ENCODE measurements at regions not wholly inside any gene's neighbourhood (a gene's known extent, or its start where the extent isn't known, plus 50 kb on each side); places are given as distances from the start of the nearest gene placed in this dataset.

DNA sequence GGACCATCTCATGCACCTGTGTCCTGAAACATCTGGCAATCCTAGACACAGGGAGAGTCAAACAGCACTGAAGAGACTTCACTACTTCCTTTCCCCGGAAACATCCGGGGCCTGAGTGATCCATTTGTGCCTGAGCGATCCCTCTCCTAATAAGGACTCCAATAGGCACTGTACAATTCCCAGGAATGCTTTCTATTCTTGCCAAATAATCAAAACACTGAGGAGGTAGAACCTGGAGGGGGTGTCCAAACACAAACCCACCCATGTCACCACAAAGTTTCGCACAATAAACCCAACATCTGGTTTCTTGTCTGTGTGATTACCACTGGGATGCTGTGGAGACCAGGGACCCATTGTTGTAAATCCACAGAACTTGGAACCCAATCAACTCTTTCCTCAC is 205.0 kb downstream of the OPA1 start:
- in situ Hi-C loops (cut with HindIII; ENCODE audit: low sequenced_read_pairs), result no loop called here
- H3K4me3 ChIP-seq (ENCODE audit: low read depth, low read length), result no peak overlapping the region
- TF ChIP-seq, protein P1, sequence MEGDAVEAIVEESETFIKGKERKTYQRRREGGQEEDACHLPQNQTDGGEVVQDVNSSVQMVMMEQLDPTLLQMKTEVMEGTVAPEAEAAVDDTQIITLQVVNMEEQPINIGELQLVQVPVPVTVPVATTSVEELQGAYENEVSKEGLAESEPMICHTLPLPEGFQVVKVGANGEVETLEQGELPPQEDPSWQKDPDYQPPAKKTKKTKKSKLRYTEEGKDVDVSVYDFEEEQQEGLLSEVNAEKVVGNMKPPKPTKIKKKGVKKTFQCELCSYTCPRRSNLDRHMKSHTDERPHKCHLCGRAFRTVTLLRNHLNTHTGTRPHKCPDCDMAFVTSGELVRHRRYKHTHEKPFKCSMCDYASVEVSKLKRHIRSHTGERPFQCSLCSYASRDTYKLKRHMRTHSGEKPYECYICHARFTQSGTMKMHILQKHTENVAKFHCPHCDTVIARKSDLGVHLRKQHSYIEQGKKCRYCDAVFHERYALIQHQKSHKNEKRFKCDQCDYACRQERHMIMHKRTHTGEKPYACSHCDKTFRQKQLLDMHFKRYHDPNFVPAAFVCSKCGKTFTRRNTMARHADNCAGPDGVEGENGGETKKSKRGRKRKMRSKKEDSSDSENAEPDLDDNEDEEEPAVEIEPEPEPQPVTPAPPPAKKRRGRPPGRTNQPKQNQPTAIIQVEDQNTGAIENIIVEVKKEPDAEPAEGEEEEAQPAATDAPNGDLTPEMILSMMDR (IDR thresholded peaks at IDR 0.05; ENCODE audit: low read depth, low read length), result no peak
- no peak for DNase-seq (ENCODE audit: low read depth, low spot score)

DNA sequence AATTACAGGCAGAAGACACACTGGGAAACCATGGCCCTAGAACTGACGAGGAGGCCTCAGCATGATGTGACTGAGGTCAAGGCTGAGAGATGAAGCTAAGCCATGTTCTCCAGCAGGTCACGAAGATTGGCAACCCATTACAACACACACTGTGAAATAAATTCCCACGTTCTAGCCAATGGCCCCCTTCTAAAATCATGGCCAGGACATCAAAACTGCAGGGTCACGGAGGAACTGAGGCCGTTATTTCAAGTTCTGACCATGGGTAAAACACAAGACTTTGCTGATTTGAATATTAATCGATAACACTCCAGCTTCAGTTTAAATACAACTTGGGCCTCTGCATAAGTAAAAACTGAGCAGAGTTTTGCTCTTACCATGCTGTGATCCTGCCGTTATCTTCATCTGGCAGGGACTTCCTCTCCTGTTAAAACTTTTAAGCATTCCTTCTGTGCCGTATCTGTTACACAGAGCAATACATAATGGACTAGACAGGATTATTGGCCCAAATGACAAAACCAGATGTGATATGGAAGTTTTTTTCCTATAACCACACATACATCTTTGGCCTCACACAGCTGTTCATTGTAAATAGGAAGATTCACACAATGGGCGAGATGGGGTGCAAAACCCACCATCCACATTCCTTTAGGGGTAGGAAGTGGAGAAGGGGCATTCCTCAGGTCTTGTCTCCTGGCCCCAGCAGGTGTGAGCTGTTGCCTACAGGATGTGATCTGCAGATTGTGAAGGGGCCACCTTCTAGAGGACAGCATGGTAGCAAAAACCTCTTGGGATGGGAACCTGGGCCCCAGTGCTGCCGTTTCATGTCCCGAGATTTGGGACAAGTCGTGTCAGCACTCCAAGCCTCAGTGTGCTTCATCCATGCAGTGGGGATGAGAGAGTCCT is 207.4 kb downstream of the OPA1 start:
- DNase-seq (ENCODE audit: low read depth, low spot score), result no peak
- in situ Hi-C loops (cut with HindIII; ENCODE audit: low sequenced_read_pairs), result no loop called here
- no peak overlapping the region for H3K4me3 ChIP-seq (ENCODE audit: low read depth, low read length)
- TF ChIP-seq, protein P1 (IDR thresholded peaks at IDR 0.05; ENCODE audit: low read depth, low read length), result no peak

DNA sequence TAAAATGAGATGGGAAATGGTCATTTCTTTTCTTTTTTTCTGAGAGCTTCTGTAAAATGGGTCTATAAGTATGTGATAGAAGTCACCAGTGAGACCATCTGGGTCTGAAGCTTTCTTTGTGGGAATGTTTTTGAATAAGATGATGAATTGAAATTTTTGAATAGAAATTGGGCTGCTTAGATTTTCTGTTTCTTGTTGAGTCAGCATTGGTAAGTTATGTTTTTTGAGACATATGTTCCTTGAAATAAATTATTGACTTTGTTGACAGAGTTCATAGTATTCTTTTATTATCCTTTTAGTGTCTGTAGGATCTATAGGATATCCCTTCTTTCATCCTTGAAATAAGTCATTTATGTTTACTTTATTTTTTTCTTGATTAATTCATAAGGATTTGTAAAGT is 208.1 kb downstream of the OPA1 start:
- in situ Hi-C loops (cut with HindIII; ENCODE audit: low sequenced_read_pairs), result no loop called here
- no peak overlapping the region for H3K4me3 ChIP-seq (ENCODE audit: low read depth, low read length)
- DNase-seq (ENCODE audit: low read depth, low spot score), result no peak
- TF ChIP-seq, protein P1 (IDR thresholded peaks at IDR 0.05; ENCODE audit: low read depth, low read length), result no peak

DNA sequence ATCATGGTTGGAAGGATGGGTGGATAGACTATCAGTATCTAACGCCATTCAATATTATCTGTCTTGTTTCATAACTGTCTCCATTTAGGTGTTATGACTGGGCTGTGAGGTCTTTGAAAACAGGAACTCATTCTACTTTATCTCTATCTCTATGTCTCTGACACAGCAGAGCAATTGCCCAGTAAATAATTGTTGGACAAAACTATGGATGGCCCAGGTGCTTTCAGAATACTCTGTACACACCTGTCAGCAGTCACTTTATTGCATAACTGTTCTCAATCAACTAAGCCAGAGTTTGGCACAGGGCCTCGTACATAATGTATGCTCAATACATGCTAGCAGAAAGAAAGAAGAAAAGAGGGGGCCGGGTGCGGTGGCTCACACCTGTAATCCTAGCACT is 210.3 kb downstream of the OPA1 start:
- no peak for DNase-seq (ENCODE audit: low read depth, low spot score)
- in situ Hi-C loops (cut with HindIII; ENCODE audit: low sequenced_read_pairs), result no loop called here
- H3K4me3 ChIP-seq (ENCODE audit: low read depth, low read length), result no peak overlapping the region
- TF ChIP-seq, protein P1 (IDR thresholded peaks at IDR 0.05; ENCODE audit: low read depth, low read length), result no peak

DNA sequence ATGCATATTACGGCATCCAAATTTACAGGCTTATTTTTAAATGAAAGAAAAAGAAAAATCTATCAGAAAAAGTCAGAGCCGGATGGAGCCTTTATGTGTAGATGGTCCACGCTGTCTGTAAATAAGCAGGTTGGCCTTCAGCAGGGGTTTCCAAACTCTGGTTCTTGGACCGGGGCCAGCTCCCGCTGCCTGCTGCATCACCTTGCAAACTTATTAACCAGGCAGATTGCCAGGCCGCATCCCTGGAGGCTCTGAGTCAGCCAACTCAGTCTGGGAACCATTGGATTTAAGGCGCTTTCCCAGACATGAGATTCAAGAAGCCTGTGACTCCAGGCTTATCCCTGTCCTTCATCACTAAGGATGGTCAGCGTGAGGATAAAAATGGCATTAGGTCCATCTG is 212.4 kb downstream of the OPA1 start:
- TF ChIP-seq, protein P1 (IDR thresholded peaks at IDR 0.05; ENCODE audit: low read depth, low read length), result no peak
- in situ Hi-C loops (cut with HindIII; ENCODE audit: low sequenced_read_pairs), result no loop called here
- DNase-seq (ENCODE audit: low read depth, low spot score), result peak; percentile 97
- H3K4me3 ChIP-seq (ENCODE audit: low read depth, low read length), result no peak overlapping the region

DNA sequence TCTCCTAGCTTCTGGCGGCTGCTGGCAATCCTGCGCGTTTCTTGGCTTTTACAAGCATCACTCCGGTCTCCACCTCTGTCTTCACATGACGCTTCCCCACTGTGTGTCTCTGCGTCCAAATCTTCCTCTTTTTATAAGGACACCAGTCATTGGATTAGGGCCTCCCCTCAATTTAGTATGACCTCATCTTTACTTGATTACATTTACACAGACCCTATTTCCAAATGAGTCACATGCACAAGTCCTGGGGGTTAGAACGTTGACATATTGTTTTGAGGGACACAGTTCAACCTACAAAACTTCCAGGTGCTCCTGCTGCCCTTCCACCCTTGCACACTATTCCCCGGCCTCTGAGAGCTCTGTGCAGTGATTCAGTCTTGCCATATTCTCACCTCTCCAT is 215.3 kb downstream of the OPA1 start:
- H3K4me3 ChIP-seq (ENCODE audit: low read depth, low read length), result no peak overlapping the region
- TF ChIP-seq, protein P1 (IDR thresholded peaks at IDR 0.05; ENCODE audit: low read depth, low read length), result no peak
- no peak for DNase-seq (ENCODE audit: low read depth, low spot score)
- in situ Hi-C loops (cut with HindIII; ENCODE audit: low sequenced_read_pairs), result no loop called here

All from astrocyte of the spinal cord (primary cell).